Pancreas (tissue), 10 donors: ENCODE measurements at regions not wholly inside any gene's neighbourhood (a gene's known extent, or its start where the extent isn't known, plus 50 kb on each side); places are given as distances from the start of the nearest gene placed in this dataset.

Experiments
- ATAC-seq, 4 donors: fragments of 200-7000 bp; cut with Tn5 transposase; one replicate each; pipeline versions ENCODE4 v1.8.0 to v1.9.1; 2020; ENCODE audit warnings: mild to moderate bottlenecking in 4 of 4, moderate library complexity in 4 of 4
- DNase-seq, 6 donors: peaks; one replicate each; pipeline ENCODE4 v3.0.0-alpha.2; 2020
- FAIRE-seq: peaks from 2 replicates; lab custom pipeline; 2012; peaks lifted over from hg19 to GRCh38; lab: Jason Lieb, UNC
- H3K27ac ChIP-seq, 4 donors: fragments of 200-600 bp; sonication (generic); 1 replicate in 3 of 4; 2 replicates in 1 of 4; pipeline versions ENCODE4 v1.5.0 to v1.8.0; 2020
- H3K27me3 ChIP-seq, 4 donors: fragments of 200-600 bp; one replicate each; pipeline ENCODE4 v1.8.0; 2021
- H3K36me3 ChIP-seq, 3 donors: fragments of 200-600 bp; sonication (generic) in 1 of 3; one replicate each; pipeline versions ENCODE4 v1.5.0 to v1.8.0; 2020 to 2021
- H3K4me1 ChIP-seq, 3 donors: fragments of 200-600 bp; one replicate each; pipeline ENCODE4 v1.8.0; 2021
- H3K4me3 ChIP-seq, 4 donors: fragments of 200-600 bp; sonication (generic) in 2 of 4; one replicate each; pipeline versions ENCODE4 v1.5.0 to v1.8.0; 2020 to 2021
- H3K9me3 ChIP-seq, 4 donors: fragments of 200-600 bp; one replicate each; pipeline ENCODE4 v1.8.0; 2021
- WGBS, 2 donors: extraction: QIAGEN DNeasy Blood & Tissue Kit; methylation state at CpG; one replicate each; pipeline ENCODE4 v1.1.7; 2013; 5-methylcytosine and 5-hydroxymethylcytosine counted together
- intact Hi-C, 3 donors: fragments of 100-400 bp; cut with DNase I; formaldehyde crosslinking; loops; one replicate each; pipeline versions ENCODE4 v1.11.1 to v1.14.2; 2022
- TF ChIP-seq, protein P1 (sequence below), 4 donors: fragments of 200-600 bp; sonication (generic) in 3 of 4; IDR thresholded peaks; one replicate each; pipeline versions ENCODE4 v1.5.0 to v1.8.0; 2021; ENCODE audit warnings: antibody characterized with exemption in 4 of 4
- donor health status: healthy with polysubstance abuse.
- donor health status: DM: no; HTN: no; CAD: no; lungs with moderate emphysema.
- donor health status: DM: no; HTN: no; CAD: no.
- donor health status: control.
- donor health status: control.
- donor health status: Bipolar disorder and iron deficiency.
- donor health status: DM: yes; HTN: yes; CAD: no.
- donor health status: DM: no; HTN: no; CAD: no.
- donor health status: DM: no; HTN: no; CAD: no.
- donor health status: DM: yes; HTN: yes; CAD: no.

- TF ChIP-seq, protein P1, sequence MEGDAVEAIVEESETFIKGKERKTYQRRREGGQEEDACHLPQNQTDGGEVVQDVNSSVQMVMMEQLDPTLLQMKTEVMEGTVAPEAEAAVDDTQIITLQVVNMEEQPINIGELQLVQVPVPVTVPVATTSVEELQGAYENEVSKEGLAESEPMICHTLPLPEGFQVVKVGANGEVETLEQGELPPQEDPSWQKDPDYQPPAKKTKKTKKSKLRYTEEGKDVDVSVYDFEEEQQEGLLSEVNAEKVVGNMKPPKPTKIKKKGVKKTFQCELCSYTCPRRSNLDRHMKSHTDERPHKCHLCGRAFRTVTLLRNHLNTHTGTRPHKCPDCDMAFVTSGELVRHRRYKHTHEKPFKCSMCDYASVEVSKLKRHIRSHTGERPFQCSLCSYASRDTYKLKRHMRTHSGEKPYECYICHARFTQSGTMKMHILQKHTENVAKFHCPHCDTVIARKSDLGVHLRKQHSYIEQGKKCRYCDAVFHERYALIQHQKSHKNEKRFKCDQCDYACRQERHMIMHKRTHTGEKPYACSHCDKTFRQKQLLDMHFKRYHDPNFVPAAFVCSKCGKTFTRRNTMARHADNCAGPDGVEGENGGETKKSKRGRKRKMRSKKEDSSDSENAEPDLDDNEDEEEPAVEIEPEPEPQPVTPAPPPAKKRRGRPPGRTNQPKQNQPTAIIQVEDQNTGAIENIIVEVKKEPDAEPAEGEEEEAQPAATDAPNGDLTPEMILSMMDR (IDR thresholded peaks at IDR 0.05) = no peak
- DNase-seq = no peak
- peak; percentile 48 to 90 (median 64) for ATAC-seq
- intact Hi-C loops = no loop called here
- no peak overlapping the region for H3K27ac ChIP-seq
- no peaks in the 10 kb centered on the region for H3K27me3 ChIP-seq
- no peaks in the 10 kb centered on the region for H3K36me3 ChIP-seq
- whole genome bisulfite sequencing, 2 donors = 27 to 44% methylated on average over 2 of the region's 2 CpGs
- H3K4me3 ChIP-seq = no peak overlapping the region
- FAIRE-seq = no peak
- H3K9me3 ChIP-seq = no peaks in the 10 kb centered on the region
- H3K4me1 ChIP-seq = no peaks in the 10 kb centered on the region
Measured at GRCh38 chr6:81451787-81452186, 300.7 kb downstream of the TENT5A start.

DNA sequence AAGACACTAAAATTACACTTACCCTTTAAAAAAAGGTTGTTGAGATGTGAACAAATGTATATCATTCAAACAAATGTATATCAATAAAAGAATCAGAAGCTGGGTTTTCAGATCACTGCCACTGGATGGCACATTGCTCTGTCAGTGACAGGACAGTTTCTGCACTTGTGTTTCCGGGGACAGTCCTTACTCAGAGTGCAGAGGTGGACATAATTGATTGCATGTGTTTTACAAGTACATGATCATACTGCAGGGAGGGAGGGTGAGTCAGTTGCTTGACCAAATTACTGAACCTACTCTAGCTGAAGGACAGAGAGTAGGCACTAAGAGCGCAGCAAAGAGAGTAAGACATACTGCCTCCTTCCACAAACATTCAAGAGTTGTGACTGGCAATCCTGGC is 302.3 kb downstream of the TENT5A start:
- H3K27me3 ChIP-seq = no peaks in the 10 kb centered on the region
- H3K9me3 ChIP-seq = no peaks in the 10 kb centered on the region
- WGBS, 2 donors = 32 to 49% methylated on average over 2 of the region's 2 CpGs
- H3K36me3 ChIP-seq = no peaks in the 10 kb centered on the region
- H3K4me1 ChIP-seq = peaks cover 0 to 10% (median 5%) of the 10 kb centered on the region in 3 donors
- DNase-seq (no peak), FAIRE-seq (no peak), ATAC-seq (peak; percentile 41 to 75 (median 53))
- H3K4me3 ChIP-seq = no peak overlapping the region
- no peak overlapping the region for H3K27ac ChIP-seq
- TF ChIP-seq, protein P1 (IDR thresholded peaks at IDR 0.05) = no peak
- intact Hi-C loops = no loop called here

- Histone ChIP-seq H3K27ac (no peak overlapping the region), H3K4me3 (no peak overlapping the region), H3K27me3 (no peaks in the 10 kb centered on the region), H3K9me3 (no peaks in the 10 kb centered on the region), H3K36me3 (no peaks in the 10 kb centered on the region), H3K4me1 (peaks cover 0 to 10% (median 5%) of the 10 kb centered on the region in 3 donors)
- TF ChIP-seq, protein P1 (IDR thresholded peaks at IDR 0.05) = no peak
- DNase-seq = no peak
- intact Hi-C loops = no loop called here
- no peak for FAIRE-seq
- WGBS, 2 donors = 8 to 9% methylated on average over 1 of the region's 1 CpG
- ATAC-seq = peak in 3 of 4 donors; percentile 31 to 48 (median 41)
Measured at GRCh38 chr6:81446509-81446908, 306.0 kb downstream of the TENT5A start.

- intact Hi-C loops = no loop called here
- no peaks in the 10 kb centered on the region for H3K27me3 ChIP-seq
- ATAC-seq (no peak), FAIRE-seq (no peak), DNase-seq (no peak)
- no peaks in the 10 kb centered on the region for H3K36me3 ChIP-seq
- TF ChIP-seq, protein P1 (IDR thresholded peaks at IDR 0.05) = no peak
- H3K9me3 ChIP-seq = no peaks in the 10 kb centered on the region
- H3K4me3 ChIP-seq = no peak overlapping the region
- H3K4me1 ChIP-seq = no peaks in the 10 kb centered on the region
- WGBS, 2 donors = 58 to 62% methylated on average over 2 of the region's 2 CpGs
- H3K27ac ChIP-seq = no peak overlapping the region
Measured at GRCh38 chr6:81439417-81439816, 313.1 kb downstream of the TENT5A start.

DNA sequence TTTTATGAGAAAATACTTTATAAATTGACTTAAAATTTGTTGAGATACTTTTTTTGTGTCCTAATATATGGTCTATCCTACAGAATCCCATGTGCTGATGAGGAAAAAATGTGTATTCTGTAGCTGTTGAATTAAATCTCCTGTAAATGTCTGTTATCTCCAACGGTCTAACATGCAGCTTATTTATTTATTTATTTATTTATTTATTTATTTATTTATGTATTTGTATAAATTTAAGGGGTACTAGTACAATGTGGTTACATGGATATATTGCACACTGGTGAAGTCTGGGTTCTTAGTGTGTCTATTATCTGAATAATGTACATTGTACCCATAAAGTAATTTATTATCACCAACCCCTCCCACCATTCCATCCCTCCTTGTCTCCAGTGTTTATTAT is 315.5 kb downstream of the TENT5A start:
- Histone ChIP-seq H3K27ac (no peak overlapping the region), H3K4me1 (no peaks in the 10 kb centered on the region), H3K9me3 (no peaks in the 10 kb centered on the region), H3K36me3 (no peaks in the 10 kb centered on the region), H3K4me3 (no peak overlapping the region), H3K27me3 (no peaks in the 10 kb centered on the region)
- intact Hi-C loops = no loop called here
- TF ChIP-seq, protein P1 (IDR thresholded peaks at IDR 0.05) = no peak
- WGBS, 2 donors = 24 to 42% methylated on average over 1 of the region's 1 CpG
- FAIRE-seq = no peak
- no peak for DNase-seq
- no peak for ATAC-seq
